H1 (cell line): ENCODE measurements at regions not wholly inside any gene's neighbourhood (a gene's known extent, or its start where the extent isn't known, plus 50 kb on each side); places are given as distances from the start of the nearest gene placed in this dataset.

Experiments used
- ATF2 ChIP-seq: IDR thresholded peaks from 2 replicates; pipeline ENCODE4 v1.6.1; 2012; ENCODE audit warnings: low read length, inconsistent platforms
- BRCA1 ChIP-seq: IDR thresholded peaks from 2 replicates; pipeline ENCODE4 v1.6.1; 2012; ENCODE audit warnings: low read depth, low read length, improper control_type of control experiment
- POLR2AphosphoS5 ChIP-seq: IDR thresholded peaks from 2 replicates; pipeline ENCODE4 v1.6.1; 2011; ENCODE audit warnings: low read depth, low read length
- SP2 ChIP-seq: IDR thresholded peaks from 2 replicates; pipeline ENCODE4 v1.6.1; 2012; ENCODE audit warnings: mild to moderate bottlenecking, low read length, inconsistent platforms
- SUZ12 ChIP-seq: fragments of 200-600 bp; sonication (generic); IDR thresholded peaks from 2 replicates; pipeline ENCODE4 v1.6.1; 2012; ENCODE audit warnings: mild to moderate bottlenecking, inconsistent platforms, low read length, moderate library complexity, mixed read lengths
- TBP ChIP-seq: IDR thresholded peaks from 2 replicates; pipeline ENCODE4 v1.6.1; 2011; ENCODE audit warnings: low read depth, low read length, improper control_type of control experiment
- TCF12 ChIP-seq: IDR thresholded peaks from 2 replicates; pipeline ENCODE4 v1.6.1; 2011; ENCODE audit warnings: low read depth, mild to moderate bottlenecking, low read length
- TF ChIP-seq, protein P1 (sequence below): IDR thresholded peaks from 2 replicates; pipeline ENCODE4 v1.6.1; 2012; ENCODE audit warnings: inconsistent platforms

DNA sequence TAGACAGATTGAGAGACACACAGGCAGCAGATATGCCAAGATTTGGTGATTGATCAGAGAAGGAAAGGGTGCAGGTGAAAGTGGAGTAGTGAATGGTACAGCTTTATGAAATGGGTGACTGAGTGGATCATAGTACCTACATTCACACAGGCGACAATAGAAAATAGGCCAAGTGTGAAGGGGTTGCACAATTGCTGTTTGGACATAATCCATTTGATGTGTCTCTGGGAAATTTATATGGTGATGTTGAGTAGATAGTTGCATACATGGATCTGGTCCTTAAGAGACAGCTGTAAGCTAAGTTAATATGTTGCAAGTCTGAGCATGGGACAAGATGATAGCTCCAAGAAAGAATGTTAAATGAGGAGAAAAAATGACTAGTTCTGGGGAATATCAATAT is 118.6 kb upstream of the COP1 start (continued):
- TF ChIP-seq ATF2 (no peak), POLR2AphosphoS5 (no peak), SUZ12 (no peak), TCF12 (no peak), SP2 (no peak), BRCA1 (no peak), TBP (no peak)
- TF ChIP-seq, protein P1, sequence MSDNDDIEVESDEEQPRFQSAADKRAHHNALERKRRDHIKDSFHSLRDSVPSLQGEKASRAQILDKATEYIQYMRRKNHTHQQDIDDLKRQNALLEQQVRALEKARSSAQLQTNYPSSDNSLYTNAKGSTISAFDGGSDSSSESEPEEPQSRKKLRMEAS, result no peak
